ENCODE measurements at regions not wholly inside any gene's neighbourhood (a gene's known extent, or its start where the extent isn't known, plus 50 kb on each side); places are given as distances from the start of the nearest gene placed in this dataset.

GRCh38 chr4:135949931-135950330, 1582.4 kb downstream of the PCDH18 start:
- intact Hi-C loops (cut with DNase I): no loop called here
- Histone ChIP-seq H3K4me1 (no peaks in the 10 kb centered on the region), H3K36me3 (no peaks in the 10 kb centered on the region), H3K27ac (no peak overlapping the region), H3K4me3 (no peak overlapping the region), H3K9me3 (no peaks in the 10 kb centered on the region), H3K27me3 (no peaks in the 10 kb centered on the region)
- TF ChIP-seq POLR2A (IDR thresholded peaks at IDR 0.05) (no peak), CTCF (IDR thresholded peaks at IDR 0.05) (no peak), POLR2AphosphoS5 (IDR thresholded peaks at IDR 0.05; ENCODE audit: insufficient read depth in 1 of 2, low read depth in 1 of 2) (no peak)
- DNase-seq (ENCODE audit: extremely low spot score in 2 of 2): no peak

GRCh38 chr4:135948797-135949196, 1583.5 kb downstream of the PCDH18 start:
- TF ChIP-seq CTCF (IDR thresholded peaks at IDR 0.05): no peak
- no peak for TF ChIP-seq POLR2A (IDR thresholded peaks at IDR 0.05)
- TF ChIP-seq POLR2AphosphoS5 (IDR thresholded peaks at IDR 0.05; ENCODE audit: insufficient read depth in 1 of 2, low read depth in 1 of 2): no peak
- intact Hi-C loops (cut with DNase I): no loop called here
- no peak overlapping the region for H3K4me3 ChIP-seq
- no peaks in the 10 kb centered on the region for H3K9me3 ChIP-seq
- H3K27ac ChIP-seq: no peak overlapping the region
- no peaks in the 10 kb centered on the region for H3K4me1 ChIP-seq
- no peaks in the 10 kb centered on the region for H3K27me3 ChIP-seq
- H3K36me3 ChIP-seq: no peaks in the 10 kb centered on the region
- no peak for DNase-seq (ENCODE audit: extremely low spot score in 2 of 2)

- Histone ChIP-seq H3K4me1 (no peaks in the 10 kb centered on the region), H3K36me3 (no peaks in the 10 kb centered on the region), H3K9me3 (no peaks in the 10 kb centered on the region), H3K4me3 (no peak overlapping the region), H3K27me3 (no peaks in the 10 kb centered on the region), H3K27ac (no peak overlapping the region)
- TF ChIP-seq CTCF (IDR thresholded peaks at IDR 0.05): no peak
- no peak for TF ChIP-seq POLR2AphosphoS5 (IDR thresholded peaks at IDR 0.05; ENCODE audit: insufficient read depth in 1 of 2, low read depth in 1 of 2)
- no peak for TF ChIP-seq POLR2A (IDR thresholded peaks at IDR 0.05)
- intact Hi-C loops (cut with DNase I): no loop called here
- no peak for DNase-seq (ENCODE audit: extremely low spot score in 2 of 2)
These were observed 1590.6 kb downstream of the PCDH18 start for GRCh38 chr4:135941671-135942070.

DNA sequence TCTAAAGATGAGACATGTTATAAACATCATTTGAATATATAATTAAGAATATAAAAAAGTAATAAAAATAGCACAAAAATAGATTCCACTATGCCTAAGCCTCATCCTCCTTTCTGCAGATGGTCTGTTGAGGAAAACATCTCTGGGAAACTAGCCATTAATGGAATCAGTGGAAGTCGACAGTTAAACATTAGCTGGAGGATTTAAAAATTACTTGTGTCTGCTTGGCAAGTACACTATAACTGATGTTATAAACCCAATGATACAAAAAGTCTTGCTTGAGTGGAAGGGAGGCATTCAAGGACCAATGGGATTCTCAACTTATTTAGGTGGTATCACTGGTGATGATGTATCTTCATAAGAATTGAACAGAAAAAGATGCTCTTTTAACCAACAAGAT, 1598.3 kb downstream of the PCDH18 start:
- H3K27ac ChIP-seq: no peak overlapping the region
- TF ChIP-seq POLR2A (IDR thresholded peaks at IDR 0.05): no peak
- TF ChIP-seq CTCF (IDR thresholded peaks at IDR 0.05): no peak
- TF ChIP-seq POLR2AphosphoS5 (IDR thresholded peaks at IDR 0.05; ENCODE audit: insufficient read depth in 1 of 2, low read depth in 1 of 2): no peak
- no peaks in the 10 kb centered on the region for H3K27me3 ChIP-seq
- H3K4me3 ChIP-seq: no peak overlapping the region
- no peaks in the 10 kb centered on the region for H3K9me3 ChIP-seq
- no peaks in the 10 kb centered on the region for H3K4me1 ChIP-seq
- intact Hi-C loops (cut with DNase I): no loop called here
- H3K36me3 ChIP-seq: no peaks in the 10 kb centered on the region
- DNase-seq (ENCODE audit: extremely low spot score in 2 of 2): no peak

DNA sequence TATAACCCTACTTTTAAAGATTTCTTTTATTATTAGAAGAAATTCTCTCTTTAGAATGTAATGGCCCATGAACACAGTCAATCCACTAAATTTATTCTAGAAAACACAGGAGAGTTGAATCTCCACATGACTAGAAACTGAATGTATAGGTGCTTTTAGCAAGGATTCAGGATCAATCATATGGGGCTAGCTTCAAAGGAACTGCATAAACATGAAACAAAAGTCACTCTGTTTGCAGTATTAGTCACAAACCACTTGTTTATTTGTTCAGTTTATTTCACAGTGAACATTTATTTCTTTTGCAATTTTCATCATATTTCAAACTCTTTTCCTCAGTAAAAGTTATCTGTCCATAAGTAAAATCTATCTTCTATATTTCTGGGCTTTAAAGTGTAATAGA, 1604.6 kb downstream of the PCDH18 start:
- Histone ChIP-seq H3K27ac (no peak overlapping the region), H3K4me3 (no peak overlapping the region), H3K4me1 (no peaks in the 10 kb centered on the region), H3K9me3 (no peaks in the 10 kb centered on the region), H3K36me3 (no peaks in the 10 kb centered on the region), H3K27me3 (no peaks in the 10 kb centered on the region)
- intact Hi-C loops (cut with DNase I): no loop called here
- no peak for TF ChIP-seq POLR2AphosphoS5 (IDR thresholded peaks at IDR 0.05; ENCODE audit: insufficient read depth in 1 of 2, low read depth in 1 of 2)
- TF ChIP-seq CTCF (IDR thresholded peaks at IDR 0.05): no peak
- TF ChIP-seq POLR2A (IDR thresholded peaks at IDR 0.05): no peak
- DNase-seq (ENCODE audit: extremely low spot score in 2 of 2): no peak

Data from vagina (tissue), 2 donors.